H1 (cell line): ENCODE measurements at regions not wholly inside any gene's neighbourhood (a gene's known extent, or its start where the extent isn't known, plus 50 kb on each side); places are given as distances from the start of the nearest gene placed in this dataset.

ENCODE experiments used
- CTCF ChIA-PET: fragments of 300-600 bp; sonication (Branson Sonifier 250); formaldehyde crosslinking; loops from one replicate; lab custom pipeline; 2021; ENCODE audit not compliant: partially characterized antibody; lab: Charles Lee
- POLR2A ChIA-PET: fragments of 300-600 bp; sonication (Branson Sonifier 250); formaldehyde crosslinking; loops from one replicate; lab custom pipeline; 2021; ENCODE audit warnings: inconsistent platforms; ENCODE audit not compliant: partially characterized antibody; lab: Charles Lee
- DNase-seq, 2 experiments: peaks; one replicate each; pipeline versions ENCODE4 v3.0.0 to v3.0.0-alpha.2; 2010 to 2022; ENCODE audit warnings: low spot score in 2 of 2, low read depth in 1 of 2, mixed read lengths in 1 of 2
- FAIRE-seq: peaks from 2 replicates; lab custom pipeline; 2011; peaks lifted over from hg19 to GRCh38; lab: Jason Lieb, UNC
- H2AFZ ChIP-seq: 2 replicates; pipeline ENCODE4 v1.8.1; 2012; ENCODE audit warnings: low read length, inconsistent platforms
- H2AK5ac ChIP-seq: 2 replicates; pipeline ENCODE4 v1.6.1; 2013; ENCODE audit warnings: low read depth, low read length
- H2BK120ac ChIP-seq: replicated peaks from 2 replicates; pipeline ENCODE3; 2013; ENCODE audit warnings: low read depth, low read length, inconsistent platforms
- H2BK12ac ChIP-seq: 2 replicates; pipeline ENCODE4 v1.6.1; 2013; ENCODE audit warnings: low read depth, low read length
- H2BK15ac ChIP-seq: 2 replicates; pipeline ENCODE4 v1.6.1; 2013; ENCODE audit warnings: low read length
- H2BK20ac ChIP-seq: 2 replicates; pipeline ENCODE4 v1.6.1; 2013; ENCODE audit warnings: low read length
- H2BK5ac ChIP-seq: 2 replicates; pipeline ENCODE4 v1.6.1; 2013; ENCODE audit warnings: low read depth, low read length
- H3K14ac ChIP-seq: 2 replicates; pipeline ENCODE4 v1.6.1; 2013; ENCODE audit warnings: inconsistent platforms; ENCODE audit not compliant: insufficient read length
- H3K18ac ChIP-seq: 2 replicates; pipeline ENCODE4 v1.6.1; 2013; ENCODE audit warnings: low read length; ENCODE audit errors: extremely low read depth
- H3K23ac ChIP-seq: 2 replicates; pipeline ENCODE4 v1.6.1; 2013; ENCODE audit warnings: inconsistent platforms; ENCODE audit not compliant: insufficient read length
- H3K23me2 ChIP-seq: 2 replicates; pipeline ENCODE4 v1.6.1; 2013; ENCODE audit warnings: low read depth, low read length
- H3K27ac ChIP-seq: 2 replicates; pipeline ENCODE4 v1.6.1; 2011; ENCODE audit warnings: low read depth, low read length, inconsistent platforms
- H3K27me3 ChIP-seq, 4 experiments: replicated peaks in 1 of 4; 1 replicate in 1 of 4; 2 replicates in 3 of 4; pipeline versions ENCODE4 v1.6.1 to v1.8.1; 2011 to 2013; ENCODE audit warnings: low read length in 3 of 4, mild to moderate bottlenecking in 3 of 4, inconsistent platforms in 2 of 4, mixed read lengths in 2 of 4, moderate library complexity in 1 of 4; ENCODE audit not compliant: control insufficient read depth in 3 of 4, insufficient read depth in 3 of 4; ENCODE audit errors: extremely low read depth in 1 of 4
- H3K36me3 ChIP-seq, 4 experiments: 2 replicates each; pipeline versions ENCODE4 v1.6.1 to v1.8.1; 2011 to 2013; ENCODE audit warnings: mild to moderate bottlenecking in 4 of 4, low read length in 3 of 4, moderate library complexity in 2 of 4, control low read depth in 1 of 4, inconsistent platforms in 1 of 4; ENCODE audit not compliant: insufficient read depth in 4 of 4, control insufficient read depth in 2 of 4
- H3K4ac ChIP-seq: replicated peaks from 2 replicates; pipeline ENCODE3; 2013; ENCODE audit warnings: low read length, low read depth, mixed read lengths, inconsistent platforms; ENCODE audit not compliant: insufficient read length
- H3K4me1 ChIP-seq, 4 experiments: replicated peaks in 1 of 4; 1 replicate in 1 of 4; 2 replicates in 3 of 4; pipeline versions ENCODE4 v1.6.1 to v1.8.1; 2011 to 2013; ENCODE audit warnings: low read length in 3 of 4, inconsistent platforms in 2 of 4, mixed read lengths in 1 of 4; ENCODE audit not compliant: insufficient read depth in 4 of 4, control insufficient read depth in 3 of 4
- H3K4me2 ChIP-seq, 2 experiments: 2 replicates each; pipeline versions ENCODE4 v1.6.1 to v1.8.1; 2011 to 2013; ENCODE audit warnings: low read depth in 2 of 2, low read length in 2 of 2, control low read depth in 1 of 2, inconsistent platforms in 1 of 2, mild to moderate bottlenecking in 1 of 2; ENCODE audit not compliant: insufficient read depth in 1 of 2
- H3K4me3 ChIP-seq, 4 experiments: fragments of 200-600, 300-600 bp in 1 of 4; sonication (generic), shearing (Covaris generic), sonication (Bioruptor Twin) in 1 of 4; 2 replicates each; pipeline versions ENCODE4 v1.5.1 to v1.8.1; 2011 to 2016; ENCODE audit warnings: low read length in 4 of 4, low read depth in 3 of 4, control low read depth in 2 of 4, inconsistent platforms in 2 of 4, mild to moderate bottlenecking in 2 of 4, mixed read lengths in 1 of 4, moderate library complexity in 1 of 4; ENCODE audit not compliant: insufficient read depth in 2 of 4; ENCODE audit errors: extremely low read depth in 1 of 4
- H3K56ac ChIP-seq: replicated peaks from 2 replicates; pipeline ENCODE3; 2013; ENCODE audit warnings: low read depth, mild to moderate bottlenecking, mixed read lengths, low read length, inconsistent platforms; ENCODE audit not compliant: insufficient read length
- H3K79me1 ChIP-seq: 2 replicates; pipeline ENCODE4 v1.6.1; 2013; ENCODE audit warnings: low read depth, low read length, control low read depth
- H3K79me2 ChIP-seq, 2 experiments: 2 replicates each; pipeline versions ENCODE4 v1.6.1 to v1.8.1; 2012 to 2013; ENCODE audit warnings: low read length in 2 of 2, mild to moderate bottlenecking in 2 of 2, inconsistent platforms in 1 of 2; ENCODE audit not compliant: insufficient read depth in 2 of 2, control insufficient read depth in 1 of 2
- H3K9ac ChIP-seq, 4 experiments: replicated peaks in 1 of 4; 1 replicate in 1 of 4; 2 replicates in 3 of 4; pipeline versions ENCODE4 v1.6.1 to v1.8.1; 2011 to 2013; ENCODE audit warnings: low read depth in 3 of 4, low read length in 3 of 4, control low read depth in 2 of 4, mild to moderate bottlenecking in 2 of 4, moderate library complexity in 2 of 4, inconsistent platforms in 1 of 4; ENCODE audit errors: extremely low read depth in 1 of 4
- H3K9me3 ChIP-seq, 2 experiments: 2 replicates each; pipeline versions ENCODE4 v1.6.1 to v1.8.1; 2012 to 2013; ENCODE audit warnings: mild to moderate bottlenecking in 2 of 2, moderate library complexity in 2 of 2, control low read depth in 1 of 2, inconsistent platforms in 1 of 2, low read depth in 1 of 2, low read length in 1 of 2, mixed read lengths in 1 of 2; ENCODE audit not compliant: insufficient read depth in 2 of 2
- H4K20me1 ChIP-seq, 2 experiments: replicated peaks in 1 of 2; 2 replicates each; pipeline versions ENCODE3 to v1.8.1; 2011 to 2013; ENCODE audit warnings: inconsistent platforms in 2 of 2, low read length in 2 of 2, mild to moderate bottlenecking in 1 of 2; ENCODE audit not compliant: insufficient read depth in 2 of 2, control insufficient read depth in 1 of 2
- H4K5ac ChIP-seq: 2 replicates; pipeline ENCODE4 v1.6.1; 2013; ENCODE audit warnings: low read length, low read depth, mixed read lengths, inconsistent platforms; ENCODE audit not compliant: insufficient read length
- H4K8ac ChIP-seq: 2 replicates; pipeline ENCODE4 v1.8.0; 2013; ENCODE audit warnings: mild to moderate bottlenecking, moderate library complexity, low read length, inconsistent platforms; ENCODE audit not compliant: insufficient read depth; ENCODE audit errors: extremely low read depth
- H4K91ac ChIP-seq: replicated peaks from 2 replicates; pipeline ENCODE3; 2013; ENCODE audit warnings: low read length, mixed read lengths, inconsistent platforms; ENCODE audit not compliant: insufficient read length
- SP2 ChIP-seq: IDR thresholded peaks from 2 replicates; pipeline ENCODE4 v1.6.1; 2012; ENCODE audit warnings: mild to moderate bottlenecking, low read length, inconsistent platforms
- WGBS, 2 experiments: shearing (Covaris generic) in 1 of 2; methylation state at CpG; one replicate each; pipeline versions ENCODE4 v1.1.6 to v1.1.7; 2013 to 2015; ENCODE audit warnings: low lambda C conversion rate in 2 of 2, mixed read lengths in 2 of 2, inconsistent platforms in 1 of 2, low coverage in 1 of 2, missing lambda C conversion rate in 1 of 2; ENCODE audit not compliant: insufficient replicate concordance in 2 of 2, insufficient coverage in 1 of 2, insufficient read length in 1 of 2; ENCODE audit errors: extremely low coverage in 1 of 2, missing lambda C conversion rate in 1 of 2; 5-methylcytosine and 5-hydroxymethylcytosine counted together

GRCh38 chr4:138439143-138439581, 197.0 kb upstream of the SLC7A11 start:
- no peak overlapping the region for H4K5ac ChIP-seq
- no peak overlapping the region for H2BK120ac ChIP-seq
- no peaks in the 10 kb centered on the region for H3K4me1 ChIP-seq
- no peak overlapping the region for H3K56ac ChIP-seq
- no peak overlapping the region for H2BK20ac ChIP-seq
- H3K23ac ChIP-seq = no peak overlapping the region
- no peaks in the 10 kb centered on the region for H3K27me3 ChIP-seq
- DNase-seq = no peak
- H3K36me3 ChIP-seq = no peaks in the 10 kb centered on the region
- no peak overlapping the region for H2BK12ac ChIP-seq
- no peak overlapping the region for H3K4me3 ChIP-seq
- H2BK15ac ChIP-seq = no peak overlapping the region
- FAIRE-seq = no peak
- no peaks in the 10 kb centered on the region for H3K9me3 ChIP-seq
- no peak overlapping the region for H3K4ac ChIP-seq
- H3K27ac ChIP-seq = no peak overlapping the region
- no peak overlapping the region for H3K9ac ChIP-seq
- no peak overlapping the region for H3K14ac ChIP-seq
- H3K18ac ChIP-seq = no peak overlapping the region
- 84% methylated on average over 5 of the region's 5 CpGs; no CpG with 5 or more reads in 1 of the 2 experiments for WGBS, 2 experiments
- H3K4me2 ChIP-seq = no peak overlapping the region
- H3K23me2 ChIP-seq = no peaks in the 10 kb centered on the region
- no peak overlapping the region for H4K8ac ChIP-seq
- H4K91ac ChIP-seq = no peak overlapping the region
- H2BK5ac ChIP-seq = no peak overlapping the region
- H3K79me1 ChIP-seq = no peaks in the 10 kb centered on the region
- ChIA-PET CTCF (no interaction called here), POLR2A (no interaction called here)
- no peak overlapping the region for H2AK5ac ChIP-seq
- H4K20me1 ChIP-seq = no peaks in the 10 kb centered on the region
- H3K79me2 ChIP-seq = no peaks in the 10 kb centered on the region
- H2AFZ ChIP-seq = no peak overlapping the region
- TF ChIP-seq SP2 = no peak
